H1 (cell line): ENCODE measurements at regions not wholly inside any gene's neighbourhood (a gene's known extent, or its start where the extent isn't known, plus 50 kb on each side); places are given as distances from the start of the nearest gene placed in this dataset.

ENCODE experiments used
- CTCF ChIA-PET: fragments of 300-600 bp; sonication (Branson Sonifier 250); formaldehyde crosslinking; loops from one replicate; lab custom pipeline; 2021; ENCODE audit not compliant: partially characterized antibody; lab: Charles Lee
- POLR2A ChIA-PET: fragments of 300-600 bp; sonication (Branson Sonifier 250); formaldehyde crosslinking; loops from one replicate; lab custom pipeline; 2021; ENCODE audit warnings: inconsistent platforms; ENCODE audit not compliant: partially characterized antibody; lab: Charles Lee
- DNase-seq, 2 experiments: peaks; one replicate each; pipeline versions ENCODE4 v3.0.0 to v3.0.0-alpha.2; 2010 to 2022; ENCODE audit warnings: low spot score in 2 of 2, low read depth in 1 of 2, mixed read lengths in 1 of 2
- FAIRE-seq: peaks from 2 replicates; lab custom pipeline; 2011; peaks lifted over from hg19 to GRCh38; lab: Jason Lieb, UNC
- H2AFZ ChIP-seq: 2 replicates; pipeline ENCODE4 v1.8.1; 2012; ENCODE audit warnings: low read length, inconsistent platforms
- H2AK5ac ChIP-seq: 2 replicates; pipeline ENCODE4 v1.6.1; 2013; ENCODE audit warnings: low read depth, low read length
- H2BK120ac ChIP-seq: replicated peaks from 2 replicates; pipeline ENCODE3; 2013; ENCODE audit warnings: low read depth, low read length, inconsistent platforms
- H2BK12ac ChIP-seq: 2 replicates; pipeline ENCODE4 v1.6.1; 2013; ENCODE audit warnings: low read depth, low read length
- H2BK15ac ChIP-seq: 2 replicates; pipeline ENCODE4 v1.6.1; 2013; ENCODE audit warnings: low read length
- H2BK20ac ChIP-seq: 2 replicates; pipeline ENCODE4 v1.6.1; 2013; ENCODE audit warnings: low read length
- H2BK5ac ChIP-seq: 2 replicates; pipeline ENCODE4 v1.6.1; 2013; ENCODE audit warnings: low read depth, low read length
- H3K14ac ChIP-seq: 2 replicates; pipeline ENCODE4 v1.6.1; 2013; ENCODE audit warnings: inconsistent platforms; ENCODE audit not compliant: insufficient read length
- H3K18ac ChIP-seq: 2 replicates; pipeline ENCODE4 v1.6.1; 2013; ENCODE audit warnings: low read length; ENCODE audit errors: extremely low read depth
- H3K23ac ChIP-seq: 2 replicates; pipeline ENCODE4 v1.6.1; 2013; ENCODE audit warnings: inconsistent platforms; ENCODE audit not compliant: insufficient read length
- H3K23me2 ChIP-seq: 2 replicates; pipeline ENCODE4 v1.6.1; 2013; ENCODE audit warnings: low read depth, low read length
- H3K27ac ChIP-seq: 2 replicates; pipeline ENCODE4 v1.6.1; 2011; ENCODE audit warnings: low read depth, low read length, inconsistent platforms
- H3K27me3 ChIP-seq, 4 experiments: replicated peaks in 1 of 4; 1 replicate in 1 of 4; 2 replicates in 3 of 4; pipeline versions ENCODE4 v1.6.1 to v1.8.1; 2011 to 2013; ENCODE audit warnings: low read length in 3 of 4, mild to moderate bottlenecking in 3 of 4, inconsistent platforms in 2 of 4, mixed read lengths in 2 of 4, moderate library complexity in 1 of 4; ENCODE audit not compliant: control insufficient read depth in 3 of 4, insufficient read depth in 3 of 4; ENCODE audit errors: extremely low read depth in 1 of 4
- H3K36me3 ChIP-seq, 4 experiments: 2 replicates each; pipeline versions ENCODE4 v1.6.1 to v1.8.1; 2011 to 2013; ENCODE audit warnings: mild to moderate bottlenecking in 4 of 4, low read length in 3 of 4, moderate library complexity in 2 of 4, control low read depth in 1 of 4, inconsistent platforms in 1 of 4; ENCODE audit not compliant: insufficient read depth in 4 of 4, control insufficient read depth in 2 of 4
- H3K4ac ChIP-seq: replicated peaks from 2 replicates; pipeline ENCODE3; 2013; ENCODE audit warnings: low read length, low read depth, mixed read lengths, inconsistent platforms; ENCODE audit not compliant: insufficient read length
- H3K4me1 ChIP-seq, 4 experiments: replicated peaks in 1 of 4; 1 replicate in 1 of 4; 2 replicates in 3 of 4; pipeline versions ENCODE4 v1.6.1 to v1.8.1; 2011 to 2013; ENCODE audit warnings: low read length in 3 of 4, inconsistent platforms in 2 of 4, mixed read lengths in 1 of 4; ENCODE audit not compliant: insufficient read depth in 4 of 4, control insufficient read depth in 3 of 4
- H3K4me2 ChIP-seq, 2 experiments: 2 replicates each; pipeline versions ENCODE4 v1.6.1 to v1.8.1; 2011 to 2013; ENCODE audit warnings: low read depth in 2 of 2, low read length in 2 of 2, control low read depth in 1 of 2, inconsistent platforms in 1 of 2, mild to moderate bottlenecking in 1 of 2; ENCODE audit not compliant: insufficient read depth in 1 of 2
- H3K4me3 ChIP-seq, 4 experiments: fragments of 200-600, 300-600 bp in 1 of 4; sonication (generic), shearing (Covaris generic), sonication (Bioruptor Twin) in 1 of 4; 2 replicates each; pipeline versions ENCODE4 v1.5.1 to v1.8.1; 2011 to 2016; ENCODE audit warnings: low read length in 4 of 4, low read depth in 3 of 4, control low read depth in 2 of 4, inconsistent platforms in 2 of 4, mild to moderate bottlenecking in 2 of 4, mixed read lengths in 1 of 4, moderate library complexity in 1 of 4; ENCODE audit not compliant: insufficient read depth in 2 of 4; ENCODE audit errors: extremely low read depth in 1 of 4
- H3K56ac ChIP-seq: replicated peaks from 2 replicates; pipeline ENCODE3; 2013; ENCODE audit warnings: low read depth, mild to moderate bottlenecking, mixed read lengths, low read length, inconsistent platforms; ENCODE audit not compliant: insufficient read length
- H3K79me1 ChIP-seq: 2 replicates; pipeline ENCODE4 v1.6.1; 2013; ENCODE audit warnings: low read depth, low read length, control low read depth
- H3K79me2 ChIP-seq, 2 experiments: 2 replicates each; pipeline versions ENCODE4 v1.6.1 to v1.8.1; 2012 to 2013; ENCODE audit warnings: low read length in 2 of 2, mild to moderate bottlenecking in 2 of 2, inconsistent platforms in 1 of 2; ENCODE audit not compliant: insufficient read depth in 2 of 2, control insufficient read depth in 1 of 2
- H3K9ac ChIP-seq, 4 experiments: replicated peaks in 1 of 4; 1 replicate in 1 of 4; 2 replicates in 3 of 4; pipeline versions ENCODE4 v1.6.1 to v1.8.1; 2011 to 2013; ENCODE audit warnings: low read depth in 3 of 4, low read length in 3 of 4, control low read depth in 2 of 4, mild to moderate bottlenecking in 2 of 4, moderate library complexity in 2 of 4, inconsistent platforms in 1 of 4; ENCODE audit errors: extremely low read depth in 1 of 4
- H3K9me3 ChIP-seq, 2 experiments: 2 replicates each; pipeline versions ENCODE4 v1.6.1 to v1.8.1; 2012 to 2013; ENCODE audit warnings: mild to moderate bottlenecking in 2 of 2, moderate library complexity in 2 of 2, control low read depth in 1 of 2, inconsistent platforms in 1 of 2, low read depth in 1 of 2, low read length in 1 of 2, mixed read lengths in 1 of 2; ENCODE audit not compliant: insufficient read depth in 2 of 2
- H4K20me1 ChIP-seq, 2 experiments: replicated peaks in 1 of 2; 2 replicates each; pipeline versions ENCODE3 to v1.8.1; 2011 to 2013; ENCODE audit warnings: inconsistent platforms in 2 of 2, low read length in 2 of 2, mild to moderate bottlenecking in 1 of 2; ENCODE audit not compliant: insufficient read depth in 2 of 2, control insufficient read depth in 1 of 2
- H4K5ac ChIP-seq: 2 replicates; pipeline ENCODE4 v1.6.1; 2013; ENCODE audit warnings: low read length, low read depth, mixed read lengths, inconsistent platforms; ENCODE audit not compliant: insufficient read length
- H4K8ac ChIP-seq: 2 replicates; pipeline ENCODE4 v1.8.0; 2013; ENCODE audit warnings: mild to moderate bottlenecking, moderate library complexity, low read length, inconsistent platforms; ENCODE audit not compliant: insufficient read depth; ENCODE audit errors: extremely low read depth
- H4K91ac ChIP-seq: replicated peaks from 2 replicates; pipeline ENCODE3; 2013; ENCODE audit warnings: low read length, mixed read lengths, inconsistent platforms; ENCODE audit not compliant: insufficient read length
- HDAC2 ChIP-seq, 2 experiments: fragments of 300-600 bp in 1 of 2; sonication (generic) in 1 of 2; IDR thresholded peaks; 2 replicates each; pipeline ENCODE4 v1.6.1; 2011 to 2012; ENCODE audit warnings: low read depth in 2 of 2, low read length in 2 of 2, mild to moderate bottlenecking in 2 of 2, moderate library complexity in 2 of 2, borderline replicate concordance in 1 of 2, inconsistent platforms in 1 of 2
- WGBS, 2 experiments: shearing (Covaris generic) in 1 of 2; methylation state at CpG; one replicate each; pipeline versions ENCODE4 v1.1.6 to v1.1.7; 2013 to 2015; ENCODE audit warnings: low lambda C conversion rate in 2 of 2, mixed read lengths in 2 of 2, inconsistent platforms in 1 of 2, low coverage in 1 of 2, missing lambda C conversion rate in 1 of 2; ENCODE audit not compliant: insufficient replicate concordance in 2 of 2, insufficient coverage in 1 of 2, insufficient read length in 1 of 2; ENCODE audit errors: extremely low coverage in 1 of 2, missing lambda C conversion rate in 1 of 2; 5-methylcytosine and 5-hydroxymethylcytosine counted together
- TF ChIP-seq, protein P1 (sequence below): IDR thresholded peaks from 2 replicates; pipeline ENCODE4 v1.6.1; 2012; ENCODE audit warnings: low read length, inconsistent platforms

DNA sequence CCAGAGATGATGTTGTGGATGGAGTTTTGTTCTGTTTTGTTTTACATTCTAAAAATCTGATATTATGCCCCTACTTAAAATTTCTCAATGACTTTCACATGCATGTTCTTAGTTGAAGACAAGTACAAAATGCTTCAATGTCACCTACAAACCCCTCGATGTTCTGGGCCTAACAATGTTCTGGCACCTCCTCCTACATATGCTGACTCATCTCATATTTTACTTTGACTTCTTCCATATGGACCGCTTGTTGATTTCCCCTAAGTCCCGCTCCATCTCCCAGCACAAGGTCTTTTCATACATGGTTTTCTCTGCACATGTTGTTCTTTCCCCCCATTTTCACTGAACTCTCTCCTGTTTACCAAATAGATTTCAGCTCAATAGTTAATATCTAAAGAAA lies 441.4 kb downstream of the CNTN6 start:
- no peak for FAIRE-seq
- WGBS, 2 experiments = 98% methylated on average over 3 of the region's 3 CpGs; no CpG with 5 or more reads in 1 of the 2 experiments

More for the DNA sequence above, 441.4 kb downstream of the CNTN6 start:
- Histone ChIP-seq H3K56ac (no peak overlapping the region), H3K14ac (no peak overlapping the region), H3K27ac (no peak overlapping the region), H2BK12ac (no peak overlapping the region), H3K23ac (no peak overlapping the region), H3K18ac (no peak overlapping the region), H2AK5ac (no peak overlapping the region), H3K4me3 (no peak overlapping the region), H3K79me1 (no peaks in the 10 kb centered on the region), H3K79me2 (no peaks in the 10 kb centered on the region), H3K23me2 (no peaks in the 10 kb centered on the region), H3K27me3 (no peaks in the 10 kb centered on the region), H2BK5ac (no peak overlapping the region), H2BK20ac (no peak overlapping the region), H3K4me1 (no peaks in the 10 kb centered on the region), H3K9me3 (peaks cover 10% of the 10 kb centered on the region in 2 experiments; a peak in 2 of 4 replicates), H3K4me2 (no peak overlapping the region), H4K91ac (no peak overlapping the region), H3K36me3 (no peaks in the 10 kb centered on the region), H2BK15ac (no peak overlapping the region), H2BK120ac (no peak overlapping the region), H4K5ac (no peak overlapping the region), H4K20me1 (no peaks in the 10 kb centered on the region), H3K4ac (no peak overlapping the region), H2AFZ (no peak overlapping the region), H4K8ac (no peak overlapping the region), H3K9ac (no peak overlapping the region)
- ChIA-PET POLR2A (no interaction called here), CTCF (no interaction called here)
- TF ChIP-seq, protein P1, sequence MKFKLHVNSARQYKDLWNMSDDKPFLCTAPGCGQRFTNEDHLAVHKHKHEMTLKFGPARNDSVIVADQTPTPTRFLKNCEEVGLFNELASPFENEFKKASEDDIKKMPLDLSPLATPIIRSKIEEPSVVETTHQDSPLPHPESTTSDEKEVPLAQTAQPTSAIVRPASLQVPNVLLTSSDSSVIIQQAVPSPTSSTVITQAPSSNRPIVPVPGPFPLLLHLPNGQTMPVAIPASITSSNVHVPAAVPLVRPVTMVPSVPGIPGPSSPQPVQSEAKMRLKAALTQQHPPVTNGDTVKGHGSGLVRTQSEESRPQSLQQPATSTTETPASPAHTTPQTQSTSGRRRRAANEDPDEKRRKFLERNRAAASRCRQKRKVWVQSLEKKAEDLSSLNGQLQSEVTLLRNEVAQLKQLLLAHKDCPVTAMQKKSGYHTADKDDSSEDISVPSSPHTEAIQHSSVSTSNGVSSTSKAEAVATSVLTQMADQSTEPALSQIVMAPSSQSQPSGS = no peak
- no peak for TF ChIP-seq HDAC2 (IDR thresholded peaks at IDR 0.05; ENCODE audit: borderline replicate concordance in 1 of 2, low read depth in 2 of 2, low read length in 2 of 2)
- no peak for DNase-seq
